BLaER1 treated with 17β-estradiol and CSF1 and Interleukin-3, amounts not matched to agents 10 nM and 100 nM (cell line): ENCODE measurements at regions not wholly inside any gene's neighbourhood (a gene's known extent, or its start where the extent isn't known, plus 50 kb on each side); places are given as distances from the start of the nearest gene placed in this dataset.

Experiments
- H3K27ac ChIP-seq, 11 experiments: shearing (Covaris generic); formaldehyde crosslinking; 2 replicates each; pipeline ENCODE4 v1.8.1; 2022
- H3K27me3 ChIP-seq, 11 experiments: shearing (Covaris generic); formaldehyde crosslinking; 2 replicates each; pipeline ENCODE4 v1.8.1; 2022
- H3K36me3 ChIP-seq, 11 experiments: shearing (Covaris generic); formaldehyde crosslinking; 2 replicates each; pipeline ENCODE4 v1.8.1; 2022
- H3K4me1 ChIP-seq, 10 experiments: shearing (Covaris generic); formaldehyde crosslinking; 2 replicates each; pipeline ENCODE4 v1.8.1; 2022
- H3K4me2 ChIP-seq, 11 experiments: shearing (Covaris generic); formaldehyde crosslinking; 2 replicates each; pipeline ENCODE4 v1.8.1; 2022
- H3K4me3 ChIP-seq, 10 experiments: shearing (Covaris generic); formaldehyde crosslinking; 2 replicates each; pipeline ENCODE4 v1.8.1; 2022
- H3K9ac ChIP-seq, 11 experiments: shearing (Covaris generic); formaldehyde crosslinking; 2 replicates each; pipeline ENCODE4 v1.8.1; 2022
- H3K9me3 ChIP-seq, 11 experiments: shearing (Covaris generic); formaldehyde crosslinking; replicated peaks in 1 of 11; 2 replicates each; pipeline ENCODE4 v1.8.1; 2022
- H4K20me1 ChIP-seq, 11 experiments: shearing (Covaris generic); formaldehyde crosslinking; 2 replicates each; pipeline ENCODE4 v1.8.1; 2022
- Cebpa-rat ChIP-seq, 11 experiments: shearing (Covaris generic); IDR thresholded peaks; 2 replicates each; pipeline ENCODE4 v1.8.1; 2022

DNA sequence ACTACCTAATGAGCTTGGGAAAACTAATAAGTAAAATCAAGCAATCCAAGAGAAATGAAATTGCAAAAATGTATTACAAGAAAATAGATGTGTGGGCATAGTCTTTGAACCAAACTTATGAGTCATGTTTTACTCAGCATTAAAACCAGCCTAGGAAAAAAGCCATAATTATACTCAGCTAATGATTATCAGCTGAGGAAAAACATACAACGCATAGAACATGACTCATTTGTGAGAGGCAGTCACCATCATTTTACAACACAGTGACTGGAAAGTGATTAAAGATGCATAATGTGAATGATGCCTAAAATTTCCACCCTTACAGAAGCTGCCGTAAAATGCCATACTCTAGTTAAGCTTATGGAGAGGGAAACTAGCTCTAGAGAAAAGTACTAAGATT is 238.0 kb upstream of the EOMES start:
- Histone ChIP-seq H3K9ac (no peak overlapping the region), H3K4me1 (peaks cover 0 to 7% (median 0%) of the 10 kb centered on the region in 10 experiments; a peak in 2 of 20 replicates), H3K27ac (no peak overlapping the region), H3K4me3 (no peak overlapping the region), H4K20me1 (no peaks in the 10 kb centered on the region), H3K27me3 (no peaks in the 10 kb centered on the region), H3K36me3 (no peaks in the 10 kb centered on the region), H3K4me2 (no peak overlapping the region), H3K9me3 (peaks cover 0 to 16% (median 7%) of the 10 kb centered on the region in 11 experiments; a peak in 9 of 22 replicates)
- no peak for TF ChIP-seq Cebpa-rat (IDR thresholded peaks at IDR 0.05)

DNA sequence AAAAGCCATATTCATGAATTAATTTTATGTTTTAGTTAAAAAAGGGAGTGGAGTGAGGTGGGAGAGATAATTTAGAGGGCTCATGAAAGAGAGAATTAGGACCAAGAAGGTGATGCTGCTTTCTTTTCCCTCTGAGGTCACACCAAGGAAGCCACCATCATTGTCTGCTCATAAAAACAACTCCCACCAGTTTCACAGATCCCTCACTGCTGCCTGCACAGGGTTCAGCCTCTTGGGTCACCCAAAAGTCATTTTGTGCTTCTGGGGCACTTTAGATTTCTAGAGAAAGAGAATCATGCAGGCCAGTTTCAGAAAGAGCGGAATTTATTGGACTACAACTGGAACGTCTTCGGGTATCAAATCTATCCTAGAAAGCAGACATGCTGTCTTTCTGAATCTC is 241.4 kb upstream of the EOMES start:
- H3K4me2 ChIP-seq, result no peak overlapping the region
- no peaks in the 10 kb centered on the region for H3K27me3 ChIP-seq
- H3K9ac ChIP-seq, result no peak overlapping the region
- H3K36me3 ChIP-seq, result no peaks in the 10 kb centered on the region
- H4K20me1 ChIP-seq, result no peaks in the 10 kb centered on the region
- no peak overlapping the region for H3K27ac ChIP-seq
- H3K4me3 ChIP-seq, result no peak overlapping the region
- H3K4me1 ChIP-seq, result peaks cover 0 to 7% (median 0%) of the 10 kb centered on the region in 10 experiments; a peak in 2 of 20 replicates
- TF ChIP-seq Cebpa-rat (IDR thresholded peaks at IDR 0.05), result no peak
- peaks cover 0 to under 1% (median 0%) of the 10 kb centered on the region in 11 experiments; a peak in 1 of 22 replicates for H3K9me3 ChIP-seq

DNA sequence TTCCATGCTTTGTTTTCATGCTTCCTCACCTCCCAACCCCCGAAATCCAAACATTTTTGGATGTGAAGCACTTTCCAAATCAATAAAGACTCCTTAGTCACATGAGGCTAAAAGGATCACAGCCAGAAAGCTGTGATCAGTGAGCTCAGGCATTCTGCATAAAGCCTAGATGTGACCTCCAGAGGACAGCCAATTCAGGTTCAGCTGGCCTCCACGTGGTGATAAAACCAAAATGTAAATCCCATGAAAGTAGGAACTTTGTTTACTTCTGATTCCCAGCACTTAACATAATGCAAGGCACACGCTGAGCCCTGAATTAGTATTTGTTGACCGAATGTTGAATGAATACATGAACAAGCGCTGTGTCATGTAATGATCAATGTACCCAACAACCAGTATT is 249.5 kb upstream of the EOMES start:
- Histone ChIP-seq H3K36me3 (no peaks in the 10 kb centered on the region), H3K4me3 (no peak overlapping the region), H3K27me3 (no peaks in the 10 kb centered on the region), H3K4me2 (no peak overlapping the region), H4K20me1 (no peaks in the 10 kb centered on the region), H3K9me3 (peaks cover 5 to 28% (median 9%) of the 10 kb centered on the region in 11 experiments; a peak in 16 of 22 replicates), H3K4me1 (peaks cover 0 to 13% (median 2%) of the 10 kb centered on the region in 10 experiments; a peak in 13 of 20 replicates), H3K27ac (no peak overlapping the region), H3K9ac (no peak overlapping the region)
- no peak for TF ChIP-seq Cebpa-rat (IDR thresholded peaks at IDR 0.05)

DNA sequence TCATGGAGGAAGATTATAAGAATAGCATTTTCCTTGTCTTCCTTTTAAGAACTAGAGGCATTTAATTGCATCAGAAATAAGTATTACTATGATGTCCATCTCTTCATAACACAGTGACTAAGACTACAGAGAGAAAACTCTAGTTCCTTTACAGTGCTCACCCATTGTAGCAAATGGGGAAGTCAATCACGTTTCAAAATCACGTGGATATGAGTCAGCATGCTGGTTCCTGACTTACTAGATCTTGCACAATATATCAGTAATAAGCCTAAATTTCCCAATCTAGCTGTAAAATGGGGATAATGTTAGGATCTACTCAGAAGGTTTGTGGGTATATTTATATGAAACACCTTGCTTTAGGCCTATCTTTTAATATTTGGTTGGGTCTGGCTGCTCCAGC is 254.8 kb upstream of the EOMES start:
- Histone ChIP-seq H3K27me3 (no peaks in the 10 kb centered on the region), H4K20me1 (no peaks in the 10 kb centered on the region), H3K4me3 (no peak overlapping the region), H3K27ac (peak overlapping the region in 10 of 11 experiments; percentile 24 to 77 (median 65); a peak in 17 of 22 replicates), H3K9ac (peak overlapping the region in 2 of 11 experiments; percentile 11 to 45; a peak in 2 of 22 replicates), H3K9me3 (peaks cover 5 to 54% (median 17%) of the 10 kb centered on the region in 11 experiments; a peak in 19 of 22 replicates), H3K4me2 (peak overlapping the region in 8 of 11 experiments; percentile 2 to 52 (median 42); a peak in 11 of 22 replicates), H3K36me3 (no peaks in the 10 kb centered on the region), H3K4me1 (peaks cover 0 to 26% (median 6%) of the 10 kb centered on the region in 10 experiments; a peak in 13 of 20 replicates)
- peak in 9 of 11 experiments; percentile 32 to 96 (median 66); a peak in 13 of 22 replicates for TF ChIP-seq Cebpa-rat (IDR thresholded peaks at IDR 0.05)

DNA sequence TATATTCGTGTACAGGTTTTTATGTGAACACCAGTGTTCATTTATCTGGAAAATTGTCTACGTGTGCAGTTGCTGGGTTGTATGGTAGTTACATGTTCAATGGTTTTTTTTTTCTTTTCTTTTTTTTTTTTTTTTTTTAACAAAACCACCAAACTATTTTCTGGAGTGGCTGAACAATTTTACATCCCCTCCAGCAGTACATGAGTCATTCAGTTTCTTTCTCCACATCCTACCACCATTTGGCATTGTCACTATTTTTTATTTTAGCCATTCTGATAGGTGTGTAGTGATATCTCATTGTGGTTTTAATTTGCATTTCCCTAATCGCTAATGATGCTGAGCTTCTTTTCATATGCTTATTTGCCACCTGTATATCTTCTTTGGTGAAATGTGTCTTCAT is 256.3 kb upstream of the EOMES start:
- TF ChIP-seq Cebpa-rat (IDR thresholded peaks at IDR 0.05), result no peak
- Histone ChIP-seq H3K9ac (no peak overlapping the region), H3K9me3 (peaks cover 3 to 56% (median 16%) of the 10 kb centered on the region in 11 experiments; a peak in 19 of 22 replicates), H3K4me2 (no peak overlapping the region; a peak in 2 of 22 replicates), H3K36me3 (no peaks in the 10 kb centered on the region), H3K4me3 (no peak overlapping the region), H3K27me3 (no peaks in the 10 kb centered on the region), H4K20me1 (no peaks in the 10 kb centered on the region), H3K4me1 (peaks cover 0 to 26% (median 6%) of the 10 kb centered on the region in 10 experiments; a peak in 13 of 20 replicates), H3K27ac (no peak overlapping the region)

DNA sequence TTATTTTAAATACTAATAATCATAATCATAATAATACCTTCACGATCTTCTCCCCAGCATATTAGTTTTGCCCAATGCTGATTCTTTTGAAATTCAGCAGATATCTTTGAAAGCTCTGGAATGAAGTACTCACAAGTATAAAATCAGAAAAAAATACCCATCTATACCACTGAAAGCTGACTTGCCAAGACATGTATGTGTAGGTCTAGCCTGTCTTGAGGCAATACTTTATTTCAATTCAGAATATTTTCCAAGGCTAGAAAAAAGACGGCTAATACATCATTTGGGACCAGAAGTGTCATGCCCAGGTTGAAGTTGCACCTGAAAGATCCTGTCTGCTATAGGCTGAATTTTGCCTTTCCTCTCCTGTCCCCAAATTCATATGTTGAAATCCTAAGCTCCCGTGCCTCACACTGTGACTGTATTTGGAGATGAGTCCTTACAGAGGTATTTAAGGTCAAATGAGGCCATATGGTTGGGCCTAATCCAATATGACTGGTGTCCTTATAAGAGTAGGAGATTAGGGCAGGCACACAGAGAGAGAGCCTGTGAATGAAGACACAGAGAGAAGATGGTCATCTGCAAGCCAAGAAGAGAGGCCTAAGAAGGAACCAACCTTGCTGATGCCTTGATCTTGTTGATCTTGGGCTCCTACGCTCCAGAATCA is 255.9 kb upstream of the CMC1 start:
- H3K27me3 ChIP-seq, result no peaks in the 10 kb centered on the region
- H3K9ac ChIP-seq, result no peak overlapping the region
- no peaks in the 10 kb centered on the region for H3K4me1 ChIP-seq
- no peaks in the 10 kb centered on the region for H4K20me1 ChIP-seq
- no peaks in the 10 kb centered on the region for H3K36me3 ChIP-seq
- H3K9me3 ChIP-seq, result peaks cover 0 to 6% (median 0%) of the 10 kb centered on the region in 11 experiments; a peak in 2 of 22 replicates
- no peak for TF ChIP-seq Cebpa-rat (IDR thresholded peaks at IDR 0.05)
- H3K4me2 ChIP-seq, result no peak overlapping the region
- H3K27ac ChIP-seq, result no peak overlapping the region
- no peak overlapping the region for H3K4me3 ChIP-seq

DNA sequence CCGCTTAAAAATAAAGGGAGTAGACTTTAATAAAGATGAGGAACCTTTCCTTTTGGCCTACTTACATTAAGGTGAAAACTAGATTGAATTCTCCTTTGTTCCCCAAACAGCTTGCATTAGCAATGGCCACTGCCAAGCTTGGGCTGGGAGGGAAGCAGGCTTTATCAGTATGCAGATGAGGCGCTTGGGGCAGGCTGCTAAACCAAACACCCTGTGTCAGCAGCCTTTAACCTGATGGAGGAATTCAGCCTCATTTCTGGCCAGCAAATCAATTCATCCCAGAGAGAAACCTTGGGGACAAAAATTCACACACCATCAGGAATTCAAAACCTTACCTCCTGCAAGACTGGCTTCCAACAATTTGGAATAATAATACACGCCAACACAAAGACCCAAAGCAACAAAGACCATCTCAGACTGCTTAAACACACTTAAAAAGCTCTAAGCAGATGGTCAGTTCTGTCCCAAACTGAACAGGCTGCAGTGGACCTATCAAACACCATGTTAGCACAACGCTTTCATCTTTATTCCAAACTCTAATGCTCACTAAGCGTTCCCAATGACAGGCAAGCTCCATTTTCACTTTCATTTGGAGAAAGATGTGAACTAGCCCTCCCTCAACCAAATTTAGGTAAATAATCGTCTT is 255.1 kb upstream of the CMC1 start:
- Histone ChIP-seq H3K9ac (no peak overlapping the region), H3K4me3 (no peak overlapping the region), H3K36me3 (no peaks in the 10 kb centered on the region), H3K9me3 (peaks cover 0 to 6% (median 0%) of the 10 kb centered on the region in 11 experiments; a peak in 2 of 22 replicates), H3K4me1 (no peaks in the 10 kb centered on the region), H4K20me1 (no peaks in the 10 kb centered on the region), H3K27ac (no peak overlapping the region), H3K27me3 (no peaks in the 10 kb centered on the region), H3K4me2 (no peak overlapping the region)
- no peak for TF ChIP-seq Cebpa-rat (IDR thresholded peaks at IDR 0.05)

DNA sequence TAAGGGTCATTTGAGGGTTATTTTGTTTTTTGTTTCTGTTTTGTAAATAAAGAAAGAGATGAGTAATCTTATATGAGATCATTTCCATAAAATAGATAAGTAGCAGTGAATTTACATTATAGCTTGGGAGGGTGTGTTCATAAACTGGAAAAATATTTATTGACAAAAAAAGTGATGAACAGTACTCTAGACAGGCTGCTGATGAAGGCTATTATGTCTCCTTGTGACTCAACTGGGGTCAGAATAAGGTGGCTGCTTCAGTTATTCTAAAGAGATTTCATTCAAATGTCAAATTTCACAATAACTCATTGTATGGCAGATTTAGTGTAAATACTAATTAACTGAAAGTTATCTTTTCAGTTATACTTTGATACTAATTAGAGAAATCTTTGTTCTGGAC is 251.1 kb upstream of the CMC1 start:
- Histone ChIP-seq H3K9me3 (no peaks in the 10 kb centered on the region), H3K4me2 (no peak overlapping the region), H3K27me3 (no peaks in the 10 kb centered on the region), H3K4me1 (no peaks in the 10 kb centered on the region), H3K9ac (no peak overlapping the region), H4K20me1 (no peaks in the 10 kb centered on the region), H3K36me3 (no peaks in the 10 kb centered on the region), H3K27ac (no peak overlapping the region), H3K4me3 (no peak overlapping the region)
- TF ChIP-seq Cebpa-rat (IDR thresholded peaks at IDR 0.05), result no peak

DNA sequence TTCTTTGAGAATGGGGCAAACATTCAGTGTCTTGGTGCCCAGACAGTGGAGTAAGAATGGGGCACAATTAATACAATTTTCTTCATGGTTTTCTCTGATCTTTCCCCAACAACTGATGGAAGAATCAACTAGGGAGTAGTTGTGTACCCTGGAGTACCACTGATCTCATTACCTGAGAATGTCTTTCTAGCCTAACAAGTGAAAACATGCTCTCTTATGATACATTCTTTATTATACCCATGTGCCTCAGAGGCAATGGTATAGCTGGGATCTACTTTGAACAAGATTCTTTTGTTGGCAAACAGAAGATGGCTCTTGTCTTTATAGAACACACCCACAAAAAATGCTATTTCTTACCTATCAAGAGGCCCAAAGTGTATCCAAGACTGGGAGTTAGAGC is 250.6 kb upstream of the CMC1 start:
- Histone ChIP-seq H3K9me3 (no peaks in the 10 kb centered on the region), H3K36me3 (no peaks in the 10 kb centered on the region), H3K27ac (no peak overlapping the region), H3K27me3 (no peaks in the 10 kb centered on the region), H4K20me1 (no peaks in the 10 kb centered on the region), H3K4me3 (no peak overlapping the region), H3K4me1 (no peaks in the 10 kb centered on the region), H3K9ac (no peak overlapping the region), H3K4me2 (no peak overlapping the region)
- no peak for TF ChIP-seq Cebpa-rat (IDR thresholded peaks at IDR 0.05)
